Small intestine (tissue), 7 donors: ENCODE measurements at regions not wholly inside any gene's neighbourhood (a gene's known extent, or its start where the extent isn't known, plus 50 kb on each side); places are given as distances from the start of the nearest gene placed in this dataset.
"Not testable (repeated sequence)": the region's sequence is repeated elsewhere in the genome, so short reads cannot be mapped to it uniquely, and the experiment has no call there.

ENCODE experiments used
- DNase-seq, 2 donors: peaks; one replicate each; pipeline versions ENCODE4 v3.0.0 to v3.0.0-alpha.2; 2013
- FAIRE-seq: peaks from 2 replicates; lab custom pipeline; 2012; peaks lifted over from hg19 to GRCh38; lab: Jason Lieb, UNC
- H3K27ac ChIP-seq, 3 donors: one replicate each; pipeline ENCODE4 v1.5.1; 2013; ENCODE audit warnings: low read length in 2 of 3, mild to moderate bottlenecking in 2 of 3, control low read depth in 1 of 3, inconsistent platforms in 1 of 3, low read depth in 1 of 3, moderate library complexity in 1 of 3
- H3K27me3 ChIP-seq, 3 donors: one replicate each; pipeline ENCODE4 v1.6.1; 2013; ENCODE audit warnings: low read length in 3 of 3, inconsistent platforms in 1 of 3; ENCODE audit not compliant: control insufficient read depth in 3 of 3, insufficient read depth in 3 of 3
- H3K36me3 ChIP-seq, 3 donors: one replicate each; pipeline ENCODE4 v1.6.1; 2013; ENCODE audit warnings: low read length in 3 of 3, inconsistent platforms in 1 of 3, low read depth in 1 of 3, mild to moderate bottlenecking in 1 of 3, moderate library complexity in 1 of 3; ENCODE audit not compliant: control insufficient read depth in 3 of 3, insufficient read depth in 2 of 3
- H3K4me1 ChIP-seq, 3 donors: one replicate each; pipeline ENCODE4 v1.6.1; 2013; ENCODE audit warnings: low read length in 2 of 3, inconsistent platforms in 1 of 3, low read depth in 1 of 3, mild to moderate bottlenecking in 1 of 3, moderate library complexity in 1 of 3; ENCODE audit not compliant: control insufficient read depth in 3 of 3, insufficient read depth in 2 of 3
- H3K4me3 ChIP-seq, 3 donors: one replicate each; pipeline ENCODE4 v1.5.1; 2013; ENCODE audit warnings: low read length in 3 of 3, control low read depth in 1 of 3, inconsistent platforms in 1 of 3, low read depth in 1 of 3, mild to moderate bottlenecking in 1 of 3, moderate library complexity in 1 of 3
- H3K9me3 ChIP-seq, 2 donors: one replicate each; pipeline ENCODE4 v1.6.1; 2013; ENCODE audit warnings: low read depth in 1 of 2, low read length in 1 of 2; ENCODE audit not compliant: control insufficient read depth in 2 of 2, insufficient read depth in 1 of 2
- WGBS, 3 donors: extraction: QIAGEN DNeasy Blood & Tissue Kit; methylation state at CpG; one replicate each; pipeline ENCODE4 v1.1.7; 2013; 5-methylcytosine and 5-hydroxymethylcytosine counted together
- donor health status: healthy with polysubstance abuse.
- donor health status: control.
- donor health status: control.
- donor health status: Bipolar disorder and iron deficiency.
- donor health status: healthy.

- WGBS, 3 donors = 85 to 92% (median 89%) methylated on average over 7 of the region's 7 CpGs
These were observed 132.8 kb downstream of the LAT start for GRCh38 chr16:29117631-29118030.

GRCh38 chr16:29116980-29117379 lies 132.1 kb downstream of the LAT start:
- no peaks in the 10 kb centered on the region for H3K27me3 ChIP-seq
- no peak overlapping the region for H3K4me3 ChIP-seq
- 90 to 95% (median 91%) methylated on average over 10 to 14 of the region's 14 CpGs for WGBS, 3 donors
- H3K27ac ChIP-seq = peak overlapping the region in 1 of 3 donors; percentile 59
- peaks cover 0 to 9% (median 0%) of the 10 kb centered on the region in 3 donors for H3K36me3 ChIP-seq
- H3K4me1 ChIP-seq = peaks cover 0 to 8% (median 0%) of the 10 kb centered on the region in 3 donors
- FAIRE-seq = no peak
- DNase-seq = no peak
- no peaks in the 10 kb centered on the region for H3K9me3 ChIP-seq

More at GRCh38 chr16:29117631-29118030, 132.8 kb downstream of the LAT start:
- Histone ChIP-seq H3K27me3 (no peaks in the 10 kb centered on the region), H3K9me3 (no peaks in the 10 kb centered on the region), H3K36me3 (peaks cover 0 to 9% (median 0%) of the 10 kb centered on the region in 3 donors), H3K4me1 (peaks cover 0 to 8% (median 0%) of the 10 kb centered on the region in 3 donors), H3K4me3 (no peak overlapping the region), H3K27ac (no peak overlapping the region)
- FAIRE-seq = no peak
- DNase-seq = no peak

- 89 to 94% (median 92%) methylated on average over 11 to 12 of the region's 12 CpGs for WGBS, 3 donors
- DNase-seq = not testable (repeated sequence)
These were observed 131.4 kb downstream of the LAT start for GRCh38 chr16:29116207-29116606.

GRCh38 chr16:29115802-29116141 lies 130.9 kb downstream of the LAT start:
- H3K36me3 ChIP-seq, FAIRE-seq, H3K4me1 ChIP-seq, H3K4me3 ChIP-seq, H3K27ac ChIP-seq, H3K9me3 ChIP-seq, H3K27me3 ChIP-seq, DNase-seq: not testable (repeated sequence)
- WGBS, 3 donors = 29 to 32% (median 31%) methylated on average over 3 of the region's 3 CpGs

More at GRCh38 chr16:29116207-29116606, 131.4 kb downstream of the LAT start:
- H3K4me3 ChIP-seq, FAIRE-seq, H3K27ac ChIP-seq, H3K9me3 ChIP-seq, H3K27me3 ChIP-seq, H3K36me3 ChIP-seq, H3K4me1 ChIP-seq: not testable (repeated sequence)

GRCh38 chr16:29114989-29115801 lies 130.3 kb downstream of the LAT start:
- H3K9me3 ChIP-seq, H3K36me3 ChIP-seq, FAIRE-seq, H3K4me1 ChIP-seq, H3K27me3 ChIP-seq: not testable (repeated sequence)
- peak overlapping the region in 1 of 3 donors; percentile 5 for H3K4me3 ChIP-seq
- peak; percentile 60 to 80 for DNase-seq
- 12 to 34% (median 29%) methylated on average over 24 to 26 of the region's 26 CpGs for WGBS, 3 donors
- peak overlapping the region in 2 of 3 donors; percentile 10 to 48 for H3K27ac ChIP-seq

- Histone ChIP-seq H3K27me3 (no peaks in the 10 kb centered on the region), H3K36me3 (peaks cover 0 to 9% (median 0%) of the 10 kb centered on the region in 3 donors), H3K9me3 (no peaks in the 10 kb centered on the region), H3K4me3 (no peak overlapping the region), H3K27ac (peak overlapping the region in 2 of 3 donors; percentile 10 to 48), H3K4me1 (peaks cover 0 to 8% (median 0%) of the 10 kb centered on the region in 3 donors)
- 46 to 66% (median 63%) methylated on average over 6 of the region's 6 CpGs for WGBS, 3 donors
- DNase-seq = peak; percentile 10 to 56
- FAIRE-seq = no peak
These were observed 129.7 kb downstream of the LAT start for GRCh38 chr16:29114574-29114973.

GRCh38 chr16:29113446-29113845 lies 128.6 kb downstream of the LAT start:
- FAIRE-seq, H3K27me3 ChIP-seq, DNase-seq, H3K4me3 ChIP-seq, H3K27ac ChIP-seq, H3K9me3 ChIP-seq, H3K36me3 ChIP-seq, H3K4me1 ChIP-seq: not testable (repeated sequence)
- WGBS, 3 donors = 73 to 89% (median 81%) methylated on average over 1 of the region's 1 CpG

GRCh38 chr16:29112755-29113347 lies 128.0 kb downstream of the LAT start:
- H3K9me3 ChIP-seq = no peaks in the 10 kb centered on the region
- DNase-seq (no peak), FAIRE-seq (no peak)
- peaks cover 0 to 8% (median 0%) of the 10 kb centered on the region in 3 donors for H3K4me1 ChIP-seq
- 98 to 100% (median 98%) methylated on average over 4 of the region's 4 CpGs for WGBS, 3 donors
- H3K36me3 ChIP-seq = peaks cover 0 to 7% (median 0%) of the 10 kb centered on the region in 3 donors
- no peaks in the 10 kb centered on the region for H3K27me3 ChIP-seq
- no peak overlapping the region for H3K4me3 ChIP-seq
- no peak overlapping the region for H3K27ac ChIP-seq
